CD4-positive, CD25-positive, alpha-beta regulatory T cell (primary cell): ENCODE measurements at regions not wholly inside any gene's neighbourhood (a gene's known extent, or its start where the extent isn't known, plus 50 kb on each side); places are given as distances from the start of the nearest gene placed in this dataset.

Source experiments
- ATAC-seq, 2 donors: fragments of 150-1000 bp; cut with Tn5 transposase; one replicate each; pipeline ENCODE4 v1.10.0; 2021; ENCODE audit warnings: low read depth in 2 of 2, moderate number of reproducible peaks in 2 of 2, moderate library complexity in 1 of 2
- DNase-seq, 3 donors: peaks; one replicate each; pipeline versions ENCODE4 v3.0.0 to v3.0.0-alpha.2; 2012 to 2022; ENCODE audit warnings: mixed read lengths in 1 of 3
- H3K27ac ChIP-seq: one replicate; pipeline ENCODE4 v1.7.0; 2013; ENCODE audit warnings: mild to moderate bottlenecking, low read length; ENCODE audit not compliant: insufficient read depth, poor library complexity, severe bottlenecking
- H3K27me3 ChIP-seq: one replicate; pipeline ENCODE4 v1.7.0; 2013; ENCODE audit warnings: low read length; ENCODE audit not compliant: control insufficient read depth, insufficient read depth
- H3K36me3 ChIP-seq: one replicate; pipeline ENCODE4 v1.7.0; 2013; ENCODE audit warnings: mild to moderate bottlenecking, low read length, moderate library complexity; ENCODE audit not compliant: control insufficient read depth, insufficient read depth
- H3K4me1 ChIP-seq: 2 replicates; pipeline ENCODE4 v1.7.0; 2013; ENCODE audit warnings: mild to moderate bottlenecking, low read length; ENCODE audit not compliant: insufficient read depth, control insufficient read depth, poor library complexity, severe bottlenecking
- H3K4me3 ChIP-seq: one replicate; pipeline ENCODE4 v1.7.0; 2013; ENCODE audit warnings: low read depth, mild to moderate bottlenecking, low read length, moderate library complexity
- H3K9me3 ChIP-seq, 2 experiments: 1 replicate in 1 of 2; 2 replicates in 1 of 2; pipeline ENCODE4 v1.7.0; 2013; ENCODE audit warnings: low read length in 2 of 2, mild to moderate bottlenecking in 1 of 2, moderate library complexity in 1 of 2; ENCODE audit not compliant: control insufficient read depth in 2 of 2
- H3K27ac Mint-ChIP-seq, 3 donors: one replicate each; pipeline ENCODE4 v1.8.0; 2020 to 2022; ENCODE audit warnings: mild to moderate bottlenecking in 3 of 3, mixed read lengths in 3 of 3, moderate library complexity in 2 of 3
- H3K27me3 Mint-ChIP-seq: one replicate; pipeline ENCODE4 v1.8.0; 2022; ENCODE audit warnings: mild to moderate bottlenecking, mixed read lengths
- H3K36me3 Mint-ChIP-seq: one replicate; pipeline ENCODE4 v1.8.0; 2020; ENCODE audit warnings: mixed read lengths
- H3K4me1 Mint-ChIP-seq, 4 donors: one replicate each; pipeline ENCODE4 v1.8.0; 2020 to 2022; ENCODE audit warnings: mixed read lengths in 4 of 4, mild to moderate bottlenecking in 1 of 4
- H3K4me3 Mint-ChIP-seq, 4 donors: one replicate each; pipeline ENCODE4 v1.8.0; 2020 to 2022; ENCODE audit warnings: mild to moderate bottlenecking in 4 of 4, mixed read lengths in 4 of 4, moderate library complexity in 3 of 4
- H3K9me3 Mint-ChIP-seq, 7 donors: one replicate each; pipeline ENCODE4 v1.8.0; 2020 to 2022; ENCODE audit warnings: mixed read lengths in 7 of 7, mild to moderate bottlenecking in 3 of 7, moderate library complexity in 2 of 7

DNA sequence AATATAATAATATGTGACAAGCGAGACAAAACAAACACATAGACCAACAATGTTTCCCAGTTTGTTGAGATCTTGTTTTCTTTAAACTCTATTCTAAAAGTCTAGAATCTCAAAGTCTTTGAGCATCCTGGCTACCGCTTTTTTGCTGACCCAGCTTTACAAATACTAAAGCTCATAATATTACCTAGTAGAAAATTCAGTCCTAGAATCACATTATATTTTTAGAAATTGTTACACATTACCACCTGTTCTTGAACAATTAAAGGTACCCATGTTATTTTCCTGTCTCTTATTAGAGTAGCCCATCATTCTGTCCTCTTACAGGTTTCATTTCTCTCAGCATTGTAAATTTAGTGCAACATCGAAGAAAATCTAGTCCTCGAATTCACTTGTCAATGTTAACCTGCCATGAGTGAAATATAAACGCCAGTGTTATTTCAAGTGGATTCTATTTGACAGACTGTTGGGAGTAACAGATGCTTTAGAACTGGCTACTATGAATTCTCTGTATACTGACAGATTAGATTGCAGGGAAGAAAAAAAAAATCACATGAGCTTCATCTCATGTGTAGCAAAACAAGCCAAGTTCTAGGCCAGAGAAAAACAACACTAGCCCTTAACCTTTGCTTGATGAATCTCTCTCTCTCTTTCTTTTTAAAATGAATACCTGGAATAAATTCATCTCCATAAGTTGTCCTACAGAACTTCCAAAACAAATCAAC is 851.2 kb upstream of the ADAMTS5 start:
- ATAC-seq = no peak

DNA sequence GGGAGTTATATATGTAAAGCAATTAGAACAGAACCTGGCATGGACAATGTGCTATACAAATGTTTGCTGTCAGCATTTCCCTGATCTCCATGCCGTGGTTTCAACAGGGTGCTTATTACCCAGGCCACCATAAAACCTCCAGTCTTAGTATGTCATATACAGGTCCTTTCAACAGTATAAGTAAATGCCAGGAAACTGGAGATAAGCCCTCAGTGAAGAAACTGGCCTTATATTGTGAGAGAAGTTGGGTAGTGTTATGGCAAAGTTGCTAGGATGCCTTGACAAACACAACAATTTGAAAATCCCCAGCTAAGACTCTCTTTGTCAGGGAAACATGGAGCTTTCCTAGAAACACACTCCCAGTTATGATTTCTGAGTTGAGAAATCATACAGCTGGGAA is 850.2 kb upstream of the ADAMTS5 start:
- H3K27me3 Mint-ChIP-seq = no peaks in the 10 kb centered on the region
- no peak overlapping the region for H3K27ac ChIP-seq
- ATAC-seq = no peak
- H3K36me3 ChIP-seq = no peaks in the 10 kb centered on the region
- peaks cover 0 to 17% (median 3%) of the 10 kb centered on the region in 7 donors for H3K9me3 Mint-ChIP-seq
- H3K4me1 Mint-ChIP-seq = no peaks in the 10 kb centered on the region
- H3K4me3 ChIP-seq = no peak overlapping the region
- no peak for DNase-seq
- no peaks in the 10 kb centered on the region for H3K36me3 Mint-ChIP-seq
- no peaks in the 10 kb centered on the region for H3K4me1 ChIP-seq
- no peak overlapping the region for H3K4me3 Mint-ChIP-seq
- no peaks in the 10 kb centered on the region for H3K27me3 ChIP-seq
- no peaks in the 10 kb centered on the region for H3K9me3 ChIP-seq
- H3K27ac Mint-ChIP-seq = no peak overlapping the region

More for the DNA sequence above, 851.2 kb upstream of the ADAMTS5 start:
- no peak overlapping the region for H3K27ac ChIP-seq
- Mint-ChIP-seq H3K9me3 (peaks cover 0 to 17% (median 3%) of the 10 kb centered on the region in 7 donors), H3K27me3 (no peaks in the 10 kb centered on the region), H3K27ac (no peak overlapping the region), H3K4me1 (no peaks in the 10 kb centered on the region), H3K4me3 (no peak overlapping the region), H3K36me3 (no peaks in the 10 kb centered on the region)
- no peak overlapping the region for H3K4me3 ChIP-seq
- no peak for DNase-seq
- no peaks in the 10 kb centered on the region for H3K4me1 ChIP-seq
- no peaks in the 10 kb centered on the region for H3K27me3 ChIP-seq
- no peaks in the 10 kb centered on the region for H3K9me3 ChIP-seq
- no peaks in the 10 kb centered on the region for H3K36me3 ChIP-seq

DNA sequence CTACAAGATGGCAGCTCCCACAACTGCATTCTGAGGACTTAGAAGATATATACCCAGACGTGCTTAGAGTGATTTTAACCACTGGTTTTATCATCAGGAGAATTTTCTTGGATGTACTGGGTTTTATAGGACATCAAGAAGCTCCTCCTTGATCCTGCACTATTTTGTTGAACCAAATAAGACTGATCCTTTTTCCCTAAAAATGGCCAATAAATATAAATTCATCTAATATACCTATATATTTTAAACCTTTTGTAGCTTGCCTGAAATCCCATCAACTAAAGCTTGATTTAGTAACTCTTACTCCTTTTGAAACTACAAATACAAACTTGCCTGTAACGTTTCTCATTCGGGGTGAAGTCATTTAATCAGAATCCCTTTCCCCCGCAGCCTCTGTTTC is 849.4 kb upstream of the ADAMTS5 start:
- no peak overlapping the region for H3K4me3 Mint-ChIP-seq
- no peak overlapping the region for H3K4me3 ChIP-seq
- H3K27me3 ChIP-seq = no peaks in the 10 kb centered on the region
- no peaks in the 10 kb centered on the region for H3K36me3 Mint-ChIP-seq
- no peaks in the 10 kb centered on the region for H3K36me3 ChIP-seq
- no peaks in the 10 kb centered on the region for H3K4me1 ChIP-seq
- ATAC-seq (no peak), DNase-seq (no peak)
- no peaks in the 10 kb centered on the region for H3K9me3 ChIP-seq
- no peak overlapping the region for H3K27ac Mint-ChIP-seq
- H3K27me3 Mint-ChIP-seq = no peaks in the 10 kb centered on the region
- H3K9me3 Mint-ChIP-seq = peaks cover 0 to 16% (median 3%) of the 10 kb centered on the region in 7 donors
- no peak overlapping the region for H3K27ac ChIP-seq
- no peaks in the 10 kb centered on the region for H3K4me1 Mint-ChIP-seq

DNA sequence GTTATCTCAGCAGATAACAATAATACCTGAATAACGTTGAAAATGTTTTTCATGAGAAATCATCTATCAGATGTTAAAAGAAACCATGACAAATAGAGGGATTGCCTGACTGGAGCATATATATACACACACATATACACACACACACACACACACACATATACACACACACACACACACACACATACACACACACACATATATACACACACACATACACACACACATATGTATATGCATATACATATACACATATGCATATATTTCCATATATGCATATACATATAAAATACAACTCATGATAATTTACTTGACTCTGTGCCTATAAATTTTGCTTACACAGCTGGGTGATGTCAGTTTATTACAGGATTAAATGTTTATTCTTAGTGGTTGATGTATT is 847.3 kb upstream of the ADAMTS5 start:
- Histone ChIP-seq H3K27me3 (no peaks in the 10 kb centered on the region), H3K27ac (no peak overlapping the region), H3K9me3 (no peaks in the 10 kb centered on the region), H3K36me3 (no peaks in the 10 kb centered on the region), H3K4me3 (no peak overlapping the region), H3K4me1 (no peaks in the 10 kb centered on the region)
- Mint-ChIP-seq H3K4me1 (no peaks in the 10 kb centered on the region), H3K27ac (no peak overlapping the region), H3K36me3 (no peaks in the 10 kb centered on the region), H3K27me3 (no peaks in the 10 kb centered on the region), H3K9me3 (peaks cover 0 to 11% (median 2%) of the 10 kb centered on the region in 7 donors), H3K4me3 (no peak overlapping the region)
- DNase-seq (no peak), ATAC-seq (no peak)

DNA sequence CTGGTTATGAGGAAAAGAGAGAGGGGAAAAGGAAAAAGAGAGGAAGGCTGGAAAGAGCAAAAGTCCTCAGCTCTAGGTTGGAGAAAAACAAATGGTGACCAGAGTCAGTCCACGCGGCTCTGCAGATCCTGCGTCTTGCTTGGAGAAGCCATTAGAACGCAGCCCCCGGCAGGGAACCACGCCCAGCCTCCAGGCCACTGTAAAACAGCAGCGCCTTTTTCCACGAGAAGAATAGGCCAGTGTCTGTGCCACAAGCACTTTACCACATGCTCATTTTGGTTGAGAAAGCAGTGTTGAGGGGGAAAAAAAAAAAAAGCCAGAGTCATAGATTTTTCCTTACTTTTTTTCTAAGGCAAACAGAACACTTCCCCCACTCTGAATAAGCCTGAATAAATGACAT is 846.9 kb upstream of the ADAMTS5 start:
- Histone ChIP-seq H3K4me1 (no peaks in the 10 kb centered on the region), H3K36me3 (no peaks in the 10 kb centered on the region), H3K27ac (no peak overlapping the region), H3K27me3 (no peaks in the 10 kb centered on the region), H3K9me3 (no peaks in the 10 kb centered on the region), H3K4me3 (no peak overlapping the region)
- H3K4me1 Mint-ChIP-seq = no peaks in the 10 kb centered on the region
- H3K27ac Mint-ChIP-seq = no peak overlapping the region
- H3K27me3 Mint-ChIP-seq = no peaks in the 10 kb centered on the region
- ATAC-seq = no peak
- H3K4me3 Mint-ChIP-seq = no peak overlapping the region
- H3K36me3 Mint-ChIP-seq = no peaks in the 10 kb centered on the region
- peaks cover 0 to 11% (median 2%) of the 10 kb centered on the region in 7 donors for H3K9me3 Mint-ChIP-seq
- no peak for DNase-seq

DNA sequence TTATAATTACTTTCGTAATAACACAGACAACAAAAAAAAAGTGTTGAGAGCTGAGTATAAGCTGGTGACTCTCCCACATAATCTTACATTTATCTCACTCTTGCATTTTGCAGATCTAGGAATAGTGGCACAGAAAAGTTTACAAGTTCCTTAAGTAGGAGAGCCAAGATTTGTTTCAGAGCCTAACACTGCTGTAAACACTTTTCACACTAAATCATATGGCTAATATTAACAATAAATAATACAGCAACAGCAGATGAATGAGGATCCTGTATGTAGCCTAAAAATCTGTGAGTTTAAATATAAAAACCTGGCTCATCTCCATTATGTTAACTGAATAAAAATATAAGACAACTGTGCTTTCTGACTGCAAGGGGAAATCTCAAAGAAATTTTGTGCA is 846.5 kb upstream of the ADAMTS5 start:
- no peaks in the 10 kb centered on the region for H3K36me3 ChIP-seq
- no peaks in the 10 kb centered on the region for H3K27me3 ChIP-seq
- Mint-ChIP-seq H3K27me3 (no peaks in the 10 kb centered on the region), H3K36me3 (no peaks in the 10 kb centered on the region), H3K9me3 (peaks cover 0 to 11% (median 2%) of the 10 kb centered on the region in 7 donors), H3K4me1 (no peaks in the 10 kb centered on the region), H3K27ac (no peak overlapping the region), H3K4me3 (no peak overlapping the region)
- ATAC-seq = no peak
- H3K27ac ChIP-seq = no peak overlapping the region
- H3K9me3 ChIP-seq = no peaks in the 10 kb centered on the region
- H3K4me1 ChIP-seq = no peaks in the 10 kb centered on the region
- no peak overlapping the region for H3K4me3 ChIP-seq
- DNase-seq = no peak

DNA sequence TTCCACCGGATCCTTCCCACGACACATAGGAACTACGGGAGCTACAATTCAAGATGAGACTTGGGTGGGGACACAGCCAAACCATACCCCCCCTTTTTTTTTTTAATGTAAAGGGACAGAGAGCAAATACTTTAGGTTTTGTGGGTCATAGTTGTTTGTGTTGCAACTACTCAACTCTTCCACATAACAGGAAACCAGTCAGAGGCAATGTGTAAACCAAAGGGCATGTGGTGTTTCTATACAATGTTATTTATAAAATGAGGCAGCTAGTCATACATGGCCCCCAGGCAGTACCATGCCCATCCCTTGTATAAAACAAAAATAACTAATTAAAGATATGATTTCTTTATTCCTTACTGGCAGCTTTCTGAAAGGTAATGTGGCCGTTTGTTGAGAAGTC is 845.4 kb upstream of the ADAMTS5 start:
- no peaks in the 10 kb centered on the region for H3K27me3 Mint-ChIP-seq
- no peaks in the 10 kb centered on the region for H3K27me3 ChIP-seq
- H3K4me3 ChIP-seq = no peak overlapping the region
- ATAC-seq (no peak), DNase-seq (no peak)
- H3K4me3 Mint-ChIP-seq = no peak overlapping the region
- no peaks in the 10 kb centered on the region for H3K36me3 ChIP-seq
- peaks cover 0 to 7% (median 5%) of the 10 kb centered on the region in 7 donors for H3K9me3 Mint-ChIP-seq
- H3K4me1 Mint-ChIP-seq = no peaks in the 10 kb centered on the region
- no peak overlapping the region for H3K27ac Mint-ChIP-seq
- no peaks in the 10 kb centered on the region for H3K4me1 ChIP-seq
- no peak overlapping the region for H3K27ac ChIP-seq
- no peaks in the 10 kb centered on the region for H3K9me3 ChIP-seq
- H3K36me3 Mint-ChIP-seq = no peaks in the 10 kb centered on the region

DNA sequence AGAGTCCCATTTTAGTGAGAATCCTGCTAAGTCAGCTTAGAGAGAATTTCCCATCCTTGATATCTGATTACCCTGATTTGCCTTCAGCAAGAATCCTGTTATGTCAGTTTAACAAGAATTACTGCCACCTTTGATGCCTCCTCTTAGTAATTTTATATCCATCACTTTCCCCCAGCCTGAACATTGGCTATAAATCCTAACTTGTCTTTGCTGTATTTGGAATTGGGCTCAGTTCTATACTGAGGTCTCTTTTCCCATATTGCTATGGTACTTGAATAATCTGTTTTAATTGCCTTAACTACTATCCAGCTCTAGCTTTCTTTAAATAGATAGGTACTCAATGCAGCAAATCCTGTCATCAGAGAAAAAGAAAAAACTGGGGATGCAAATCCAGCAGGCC is 842.0 kb upstream of the ADAMTS5 start:
- Histone ChIP-seq H3K4me1 (no peaks in the 10 kb centered on the region), H3K27me3 (no peaks in the 10 kb centered on the region), H3K36me3 (no peaks in the 10 kb centered on the region), H3K9me3 (no peaks in the 10 kb centered on the region), H3K4me3 (no peak overlapping the region), H3K27ac (no peak overlapping the region)
- Mint-ChIP-seq H3K4me3 (no peak overlapping the region), H3K36me3 (no peaks in the 10 kb centered on the region), H3K9me3 (peaks cover 0 to 4% (median 2%) of the 10 kb centered on the region in 7 donors), H3K27ac (no peak overlapping the region), H3K27me3 (no peaks in the 10 kb centered on the region), H3K4me1 (no peaks in the 10 kb centered on the region)
- DNase-seq (no peak), ATAC-seq (no peak)
